ENCODE measurements at regions not wholly inside any gene's neighbourhood (a gene's known extent, or its start where the extent isn't known, plus 50 kb on each side); places are given as distances from the start of the nearest gene placed in this dataset.

GRCh38 chr11:15710580-15711275, 596.0 kb downstream of the INSC start:
- no peak for TF ChIP-seq GATA2 (IDR thresholded peaks at IDR 0.05; ENCODE audit: low read depth, low read length)
- no peak for TF ChIP-seq GATA3 (IDR thresholded peaks at IDR 0.05; ENCODE audit: low read depth, low read length)

GRCh38 chr11:15711311-15711710, 596.6 kb downstream of the INSC start:
- TF ChIP-seq GATA2 (IDR thresholded peaks at IDR 0.05; ENCODE audit: low read depth, low read length) (no peak), GATA3 (IDR thresholded peaks at IDR 0.05; ENCODE audit: low read depth, low read length) (no peak)

- no peak for TF ChIP-seq GATA3 (IDR thresholded peaks at IDR 0.05; ENCODE audit: low read depth, low read length)
- TF ChIP-seq GATA2 (IDR thresholded peaks at IDR 0.05; ENCODE audit: low read depth, low read length), result no peak
Observed at GRCh38 chr11:15714641-15715399, 600.1 kb downstream of the INSC start.

- TF ChIP-seq GATA2 (IDR thresholded peaks at IDR 0.05; ENCODE audit: low read depth, low read length) (no peak), GATA3 (IDR thresholded peaks at IDR 0.05; ENCODE audit: low read depth, low read length) (no peak)
Observed at GRCh38 chr11:15716550-15716949, 601.8 kb downstream of the INSC start.

DNA sequence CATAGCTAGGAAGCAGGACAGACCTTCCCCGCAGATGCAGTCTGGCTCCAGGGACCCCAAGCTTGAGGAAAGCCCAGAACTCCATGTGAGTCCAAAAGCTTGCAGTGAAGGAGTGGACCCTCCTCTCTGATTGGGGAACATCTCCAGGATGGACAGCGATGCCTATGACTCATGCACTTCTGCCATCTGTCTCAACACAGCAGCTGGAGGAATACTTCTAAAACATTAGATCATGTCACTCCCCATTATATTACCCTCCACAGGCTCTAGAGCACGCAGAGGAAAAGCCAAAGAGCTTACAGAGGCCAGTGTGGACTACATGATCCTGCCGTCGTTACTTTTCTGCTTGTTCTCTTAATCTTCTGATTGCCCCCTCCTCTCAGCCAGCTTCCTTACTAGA, 605.7 kb downstream of the INSC start:
- TF ChIP-seq GATA3 (IDR thresholded peaks at IDR 0.05; ENCODE audit: low read depth, low read length) (no peak), GATA2 (IDR thresholded peaks at IDR 0.05; ENCODE audit: low read depth, low read length) (no peak)

GRCh38 chr11:15723966-15724365, 609.2 kb downstream of the INSC start:
- TF ChIP-seq GATA3 (IDR thresholded peaks at IDR 0.05; ENCODE audit: low read depth, low read length), result no peak
- TF ChIP-seq GATA2 (IDR thresholded peaks at IDR 0.05; ENCODE audit: low read depth, low read length), result no peak

DNA sequence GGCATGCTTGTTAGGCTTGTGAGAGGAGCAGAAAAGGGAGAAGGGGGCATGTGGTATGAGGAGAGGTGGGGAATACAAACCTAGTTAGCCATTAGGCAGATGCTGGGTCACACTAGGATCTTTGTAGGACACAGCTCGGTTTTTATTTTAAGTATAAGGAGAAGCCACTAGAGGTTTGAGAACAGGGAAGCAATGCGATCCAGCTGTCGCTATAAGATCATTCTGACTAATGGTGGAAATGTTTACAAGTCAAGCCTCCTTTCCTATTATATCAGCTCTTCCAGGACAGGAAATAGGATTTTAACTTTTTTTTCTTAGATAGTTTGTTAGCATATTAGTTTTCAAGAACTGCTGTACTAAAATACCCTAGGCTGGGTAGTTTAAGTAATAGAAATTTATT, 609.9 kb downstream of the INSC start:
- TF ChIP-seq GATA3 (IDR thresholded peaks at IDR 0.05; ENCODE audit: low read depth, low read length) (no peak), GATA2 (IDR thresholded peaks at IDR 0.05; ENCODE audit: low read depth, low read length) (no peak)

DNA sequence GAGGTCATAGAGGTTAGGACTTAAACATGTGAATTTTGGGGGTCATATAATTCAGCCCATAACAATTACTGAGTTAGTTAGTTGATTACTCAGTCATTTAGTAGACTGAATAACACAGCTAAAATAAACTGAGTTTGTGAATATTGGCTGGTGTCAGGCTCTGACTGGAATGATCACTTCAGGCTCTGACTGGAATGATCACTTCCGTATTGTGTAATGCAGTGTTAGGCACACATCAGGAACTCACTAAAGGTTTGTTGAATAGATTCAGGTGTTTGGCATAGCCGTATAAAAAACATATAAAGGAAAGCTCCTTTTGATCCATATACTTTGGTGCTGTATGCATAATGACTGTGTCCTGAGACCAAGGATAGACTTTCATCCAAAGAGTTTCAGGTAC, 610.5 kb downstream of the INSC start:
- TF ChIP-seq GATA2 (IDR thresholded peaks at IDR 0.05; ENCODE audit: low read depth, low read length), result no peak
- TF ChIP-seq GATA3 (IDR thresholded peaks at IDR 0.05; ENCODE audit: low read depth, low read length), result no peak

GRCh38 chr11:15726221-15726746, 611.6 kb downstream of the INSC start:
- TF ChIP-seq GATA3 (IDR thresholded peaks at IDR 0.05; ENCODE audit: low read depth, low read length) (no peak), GATA2 (IDR thresholded peaks at IDR 0.05; ENCODE audit: low read depth, low read length) (no peak)

DNA sequence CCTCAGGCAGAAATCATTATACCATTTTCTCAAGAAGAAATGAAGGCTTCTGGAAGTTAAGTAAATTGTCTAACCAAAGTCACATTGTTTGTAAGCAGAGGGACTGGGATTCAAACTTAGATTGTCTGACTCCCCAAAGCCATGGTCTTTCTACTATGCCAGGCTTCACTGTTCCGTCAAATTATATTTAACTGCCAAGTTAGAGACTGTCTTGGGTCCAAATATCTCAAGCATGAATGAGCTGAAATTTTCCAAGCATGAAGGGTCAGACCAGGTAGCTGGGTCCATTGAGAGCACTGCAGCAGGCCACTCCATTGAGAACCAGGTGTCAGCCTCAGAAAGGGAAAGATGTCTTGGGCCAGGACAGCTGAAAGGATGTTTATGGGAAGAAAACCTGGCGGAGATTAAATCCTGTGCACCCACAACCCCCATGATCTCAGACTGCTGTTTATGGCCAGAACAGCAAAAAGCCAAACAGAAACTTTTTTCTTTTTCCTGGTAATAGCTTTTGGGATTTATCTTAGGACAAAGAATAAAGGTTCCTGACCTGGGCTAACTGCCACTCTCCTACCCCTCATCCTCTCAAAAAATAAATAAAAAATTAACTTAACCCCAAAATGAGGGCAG, 612.3 kb downstream of the INSC start:
- TF ChIP-seq GATA2 (IDR thresholded peaks at IDR 0.05; ENCODE audit: low read depth, low read length) (no peak), GATA3 (IDR thresholded peaks at IDR 0.05; ENCODE audit: low read depth, low read length) (no peak)

DNA sequence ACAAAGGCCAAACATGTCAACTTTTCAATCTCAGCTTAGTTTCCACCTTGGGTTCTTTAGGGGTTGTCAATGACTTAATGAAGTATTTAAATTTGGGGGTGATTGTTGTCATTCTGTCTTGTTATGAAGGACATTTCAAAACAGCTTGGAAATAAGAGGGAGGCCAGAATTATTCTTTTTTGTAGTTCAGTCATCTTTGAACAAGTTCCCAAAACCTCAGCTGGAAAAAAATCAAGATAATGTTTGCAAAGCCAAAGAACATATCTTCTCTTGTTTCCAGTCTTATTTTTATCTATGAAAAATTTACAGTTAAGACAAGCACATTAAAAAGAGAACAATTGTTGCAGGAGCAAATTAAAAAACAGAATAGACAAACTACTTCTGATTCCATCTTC, 612.8 kb downstream of the INSC start:
- TF ChIP-seq GATA3 (IDR thresholded peaks at IDR 0.05; ENCODE audit: low read depth, low read length) (no peak), GATA2 (IDR thresholded peaks at IDR 0.05; ENCODE audit: low read depth, low read length) (no peak)

DNA sequence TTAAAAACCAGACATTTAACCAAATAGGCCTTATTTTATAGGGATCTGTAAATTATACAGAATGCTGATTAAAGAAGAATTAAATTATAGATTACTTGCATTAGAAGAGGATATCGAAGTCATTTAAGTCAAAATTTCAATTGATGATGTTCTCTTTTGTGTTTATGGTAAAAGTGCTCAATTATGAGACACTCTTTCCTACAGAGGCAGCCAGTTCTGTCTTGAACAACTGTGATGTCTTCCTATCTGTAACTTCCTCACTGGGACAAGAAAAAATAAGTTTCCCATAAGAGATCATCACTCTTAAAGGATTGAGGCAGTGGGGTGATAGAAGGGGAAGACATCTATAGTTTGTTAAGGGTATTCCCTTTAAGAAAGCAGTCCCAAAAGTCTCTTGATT, 613.5 kb downstream of the INSC start:
- TF ChIP-seq GATA2 (IDR thresholded peaks at IDR 0.05; ENCODE audit: low read depth, low read length) (no peak), GATA3 (IDR thresholded peaks at IDR 0.05; ENCODE audit: low read depth, low read length) (no peak)

- TF ChIP-seq GATA2 (IDR thresholded peaks at IDR 0.05; ENCODE audit: low read depth, low read length) (no peak), GATA3 (IDR thresholded peaks at IDR 0.05; ENCODE audit: low read depth, low read length) (no peak)
Observed at GRCh38 chr11:15730263-15730994, 615.7 kb downstream of the INSC start.

- TF ChIP-seq GATA2 (IDR thresholded peaks at IDR 0.05; ENCODE audit: low read depth, low read length) (no peak), GATA3 (IDR thresholded peaks at IDR 0.05; ENCODE audit: low read depth, low read length) (no peak)
Observed at GRCh38 chr11:15730995-15731385, 616.3 kb downstream of the INSC start.

Measured in SH-SY5Y (cell line).